Mesodermal cell (in vitro differentiated cells): ENCODE measurements at regions not wholly inside any gene's neighbourhood (a gene's known extent, or its start where the extent isn't known, plus 50 kb on each side); places are given as distances from the start of the nearest gene placed in this dataset.
"Not testable (repeated sequence)": the region's sequence is repeated elsewhere in the genome, so short reads cannot be mapped to it uniquely, and the experiment has no call there.

Source experiments
- H3K27ac ChIP-seq: 2 replicates; pipeline ENCODE4 v1.7.0; 2013; ENCODE audit warnings: mild to moderate bottlenecking, low read depth, low read length, moderate library complexity; ENCODE audit not compliant: severe bottlenecking
- H3K36me3 ChIP-seq: 2 replicates; pipeline ENCODE4 v1.7.1; 2013; ENCODE audit warnings: mild to moderate bottlenecking, low read length, moderate library complexity; ENCODE audit not compliant: control insufficient read depth, insufficient read depth
- H3K4me1 ChIP-seq: one replicate; pipeline ENCODE4 v1.7.1; 2013; ENCODE audit warnings: mild to moderate bottlenecking, low read length; ENCODE audit not compliant: insufficient read depth, control insufficient read depth, poor library complexity, severe bottlenecking
- H3K4me3 ChIP-seq: 2 replicates; pipeline ENCODE4 v1.7.0; 2013; ENCODE audit warnings: low read length, control low read depth, mild to moderate bottlenecking; ENCODE audit not compliant: insufficient read depth, poor library complexity, severe bottlenecking; ENCODE audit errors: extremely low read depth
- H3K9me3 ChIP-seq: 2 replicates; pipeline ENCODE4 v1.7.1; 2013; ENCODE audit warnings: mild to moderate bottlenecking, low read length, moderate library complexity; ENCODE audit not compliant: control insufficient read depth
- WGBS, 2 experiments: methylation state at CpG; one replicate each; pipeline ENCODE4 v1.1.5; 2013; ENCODE audit warnings: missing lambda C conversion rate in 2 of 2; ENCODE audit not compliant: insufficient coverage in 2 of 2; 5-methylcytosine and 5-hydroxymethylcytosine counted together

DNA sequence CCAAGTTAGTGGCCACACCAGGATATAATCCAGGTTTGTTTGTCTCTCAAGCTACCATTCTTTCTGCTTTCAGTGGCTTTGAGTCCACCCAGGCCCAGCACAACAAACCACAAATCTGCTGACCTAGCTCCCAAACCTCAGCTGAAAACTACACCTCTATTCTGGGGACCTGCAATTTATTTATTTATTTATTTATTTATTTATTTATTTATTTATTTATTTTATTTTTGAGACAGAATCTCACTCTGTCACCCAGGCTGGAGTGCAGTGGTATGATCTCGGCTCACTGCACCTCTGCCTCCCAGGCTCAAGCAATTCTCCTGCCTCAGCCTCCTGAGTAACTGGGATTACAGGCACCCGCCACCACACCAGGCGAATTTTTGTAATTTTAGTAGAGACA, 229.9 kb upstream of the BTG1 start:
- WGBS, 2 experiments, result 92% methylated on average over 3 of the region's 3 CpGs; no CpG with 5 or more reads in 1 of the 2 experiments
- H3K27ac ChIP-seq, H3K9me3 ChIP-seq, H3K4me1 ChIP-seq, H3K36me3 ChIP-seq, H3K4me3 ChIP-seq: not testable (repeated sequence)

DNA sequence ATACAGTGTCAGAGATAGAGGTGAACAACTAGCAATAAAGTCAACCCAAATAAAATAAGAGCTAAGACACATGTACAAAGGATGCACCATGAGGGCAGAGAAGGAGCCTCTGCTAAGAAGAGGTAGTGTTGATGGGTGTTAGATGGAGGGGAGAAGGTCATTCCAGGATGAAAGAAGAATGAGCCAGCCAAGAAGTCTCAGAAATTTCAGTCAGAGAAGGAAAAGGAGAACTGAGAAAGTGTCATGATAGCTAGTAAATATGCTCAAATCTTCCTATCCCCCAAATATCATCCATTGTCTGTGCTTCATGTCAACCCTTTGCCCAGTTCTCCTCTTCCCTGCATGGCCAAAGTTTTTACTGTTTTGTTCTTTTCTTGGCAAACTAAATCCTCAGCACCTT, 225.2 kb upstream of the BTG1 start:
- H3K36me3 ChIP-seq, result no peaks in the 10 kb centered on the region
- no peaks in the 10 kb centered on the region for H3K4me1 ChIP-seq
- H3K4me3 ChIP-seq, result no peak overlapping the region
- H3K9me3 ChIP-seq, result no peaks in the 10 kb centered on the region
- H3K27ac ChIP-seq, result no peak overlapping the region

DNA sequence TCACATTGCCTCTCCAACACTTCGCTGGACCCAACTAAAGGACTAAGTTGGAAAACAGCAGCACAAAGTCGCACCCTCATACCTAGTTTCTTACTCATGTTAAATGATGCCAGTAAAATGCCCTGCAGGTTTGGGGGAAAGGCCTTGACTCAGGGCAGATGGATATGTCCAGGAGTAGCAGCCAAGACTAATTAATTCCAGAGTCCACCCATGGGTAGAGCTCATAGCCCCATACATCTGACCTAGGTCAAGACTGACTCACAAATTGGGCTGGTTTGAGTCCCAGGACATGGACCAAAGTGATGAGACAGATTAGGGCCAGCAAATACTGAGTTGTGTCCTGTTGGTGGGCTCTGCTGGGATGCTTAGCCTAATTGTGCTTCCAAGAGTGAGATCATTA, 224.0 kb upstream of the BTG1 start:
- WGBS, 2 experiments, result 100% methylated on average over 1 of the region's 2 CpGs; no CpG with 5 or more reads in 1 of the 2 experiments
- H3K36me3 ChIP-seq, result no peaks in the 10 kb centered on the region
- H3K27ac ChIP-seq, result no peak overlapping the region
- H3K9me3 ChIP-seq, result no peaks in the 10 kb centered on the region
- no peak overlapping the region for H3K4me3 ChIP-seq
- H3K4me1 ChIP-seq, result no peaks in the 10 kb centered on the region

DNA sequence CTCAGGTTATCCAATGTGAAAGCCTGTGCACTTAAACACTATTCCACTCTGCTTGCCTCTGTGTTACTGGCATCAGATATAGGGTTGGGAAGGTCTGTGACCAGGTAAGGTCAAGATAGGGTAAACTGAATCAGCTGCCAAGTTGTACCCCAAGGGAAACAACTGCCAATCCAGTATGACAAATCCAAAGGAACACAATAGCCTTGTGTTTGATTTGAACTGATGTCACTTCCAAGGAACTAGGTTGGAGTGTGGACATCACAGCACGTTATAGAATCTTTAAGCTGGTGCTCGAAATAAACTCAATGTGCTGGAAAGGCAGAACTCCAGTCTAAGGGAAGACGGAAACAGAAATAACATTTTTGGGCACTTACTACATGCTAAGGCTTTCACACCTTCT, 223.4 kb upstream of the BTG1 start:
- Histone ChIP-seq H3K4me1 (peaks cover 2% of the 10 kb centered on the region), H3K27ac (no peak overlapping the region), H3K36me3 (no peaks in the 10 kb centered on the region), H3K4me3 (no peak overlapping the region), H3K9me3 (no peaks in the 10 kb centered on the region)
- WGBS, 2 experiments, result 100% methylated on average over 2 of the region's 3 CpGs

DNA sequence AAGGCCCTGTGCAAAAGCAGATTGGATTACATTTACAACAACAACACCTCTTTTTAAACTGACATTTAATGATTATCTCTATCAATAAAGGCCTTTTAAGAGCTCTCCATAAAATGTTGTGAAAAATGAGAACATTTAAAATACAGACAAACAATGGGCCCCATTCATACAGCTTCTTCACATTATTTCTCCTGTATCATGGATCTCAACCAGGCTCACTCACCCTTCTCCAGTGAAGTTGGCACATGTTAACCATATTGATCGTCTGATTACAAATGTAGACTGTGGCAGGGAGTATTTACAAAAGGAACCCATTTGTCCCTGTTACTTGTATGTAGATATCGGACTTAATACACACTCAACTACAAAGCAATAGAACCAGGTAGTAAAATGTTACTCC, 220.2 kb upstream of the BTG1 start:
- Histone ChIP-seq H3K36me3 (no peaks in the 10 kb centered on the region), H3K27ac (no peak overlapping the region), H3K4me3 (no peak overlapping the region), H3K9me3 (no peaks in the 10 kb centered on the region), H3K4me1 (peaks cover 13% of the 10 kb centered on the region)
- no CpG with 5 or more reads among the region's 2 CpGs for WGBS, 2 experiments

DNA sequence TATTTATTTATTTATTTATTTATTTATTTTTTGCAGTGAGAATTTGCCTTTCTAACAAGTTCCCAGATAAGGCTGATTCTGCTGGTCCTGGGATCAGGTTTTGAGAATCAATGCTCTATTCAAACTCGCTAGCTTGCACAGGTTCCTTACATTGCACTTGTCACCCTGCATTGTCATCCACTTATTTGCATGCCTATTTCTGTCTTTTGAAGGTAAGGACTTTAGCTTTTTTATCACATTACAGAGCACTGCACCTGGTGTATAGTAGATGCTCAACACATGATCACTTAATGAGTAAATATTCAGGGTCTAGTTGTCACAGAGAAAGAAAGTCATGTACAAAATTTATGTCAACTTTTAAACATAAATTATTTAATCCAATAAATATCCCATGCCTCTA, 219.7 kb upstream of the BTG1 start:
- Histone ChIP-seq H3K4me1 (peaks cover 13% of the 10 kb centered on the region), H3K9me3 (no peaks in the 10 kb centered on the region), H3K36me3 (no peaks in the 10 kb centered on the region), H3K27ac (no peak overlapping the region), H3K4me3 (no peak overlapping the region)
- WGBS, 2 experiments, result 80 to 88% methylated on average over 1 of the region's 1 CpG

DNA sequence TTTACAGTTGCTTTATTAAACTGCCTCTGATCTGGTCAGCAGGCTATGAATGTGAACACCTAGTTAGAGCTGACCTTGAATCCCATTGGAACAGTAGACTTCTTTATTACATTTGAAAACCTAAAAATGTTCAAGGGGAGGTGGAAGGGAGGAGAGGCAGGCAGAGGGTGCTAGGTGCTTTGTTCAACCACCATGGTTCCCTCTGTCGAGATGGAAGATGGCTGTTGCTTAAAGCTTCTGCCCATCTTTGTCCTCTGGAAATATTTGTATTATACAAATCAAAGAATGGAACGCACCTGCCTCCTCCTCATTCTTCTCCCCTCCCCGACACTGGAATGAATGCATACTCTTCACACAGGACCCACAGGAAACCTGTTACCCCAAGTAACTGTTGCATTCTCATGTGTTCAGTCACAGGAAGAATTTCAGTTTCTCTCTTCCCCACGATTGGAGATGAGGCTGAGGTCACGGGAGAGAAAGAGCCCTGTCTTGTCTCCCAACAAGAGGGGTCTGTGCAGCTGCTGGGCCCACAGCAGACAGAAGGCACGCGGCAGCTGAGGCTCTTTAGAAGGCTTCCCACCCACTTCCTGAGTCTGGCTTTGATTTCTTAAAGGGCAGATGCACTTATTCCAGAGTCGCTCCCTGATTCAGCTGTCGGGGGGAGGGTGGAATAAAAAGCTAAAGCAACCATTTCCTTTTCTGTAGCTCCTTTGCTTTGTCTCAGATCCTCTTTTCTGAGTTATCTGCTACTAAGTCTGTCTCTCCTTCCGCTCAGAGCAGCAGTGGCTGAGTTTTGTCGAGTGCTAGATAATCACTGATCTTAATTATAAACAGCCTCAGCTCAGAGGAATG, 217.9 kb upstream of the BTG1 start:
- H3K4me3 ChIP-seq, result no peak overlapping the region
- no peaks in the 10 kb centered on the region for H3K9me3 ChIP-seq
- peak overlapping the region; percentile 51 for H3K27ac ChIP-seq
- 49 to 81% methylated on average over 3 to 4 of the region's 11 CpGs for WGBS, 2 experiments
- peaks cover 13% of the 10 kb centered on the region for H3K4me1 ChIP-seq
- no peaks in the 10 kb centered on the region for H3K36me3 ChIP-seq

DNA sequence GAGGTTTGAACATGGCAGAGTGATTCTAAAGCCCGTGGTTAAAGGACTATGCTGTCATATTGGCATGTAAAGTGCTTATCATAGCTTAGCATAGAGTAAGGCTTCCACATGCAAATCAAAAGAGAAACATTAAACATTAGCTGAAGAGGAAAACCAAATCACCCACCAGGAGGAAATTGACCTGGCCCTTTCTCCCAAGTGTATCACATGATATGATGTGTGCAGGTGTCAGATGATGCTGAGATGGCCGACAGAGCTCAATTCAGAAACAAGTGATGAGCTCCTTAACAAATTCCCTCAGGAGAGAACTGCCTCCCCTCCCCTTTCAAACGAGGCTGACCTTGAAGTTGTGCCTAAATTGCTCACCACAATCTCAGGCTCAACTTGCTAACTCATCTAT, 217.1 kb upstream of the BTG1 start:
- H3K27ac ChIP-seq, result no peak overlapping the region

DNA sequence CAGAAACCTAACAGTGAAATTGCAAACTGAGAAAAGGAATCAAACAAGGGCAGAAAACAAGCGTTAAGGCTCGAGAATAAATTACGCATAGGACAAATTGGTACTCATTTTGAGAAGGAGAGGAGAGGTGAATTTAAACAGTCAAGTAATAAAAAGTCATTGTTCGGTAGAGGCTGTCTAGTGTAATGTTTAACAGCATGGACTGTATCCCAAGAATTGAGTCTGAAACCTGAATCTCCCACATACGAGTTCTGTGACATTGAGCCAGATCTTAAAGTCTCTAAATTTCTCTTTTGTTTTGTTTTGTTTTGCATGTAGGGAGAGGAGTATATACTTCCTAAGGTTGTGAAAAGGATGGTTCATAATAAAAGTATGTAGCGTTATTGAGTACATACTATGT, 216.5 kb upstream of the BTG1 start:
- Histone ChIP-seq H3K9me3 (no peaks in the 10 kb centered on the region), H3K36me3 (no peaks in the 10 kb centered on the region), H3K27ac (no peak overlapping the region), H3K4me1 (peaks cover 13% of the 10 kb centered on the region), H3K4me3 (no peak overlapping the region)
- 73 to 79% methylated on average over 4 to 5 of the region's 6 CpGs for WGBS, 2 experiments

More for the DNA sequence above, 217.1 kb upstream of the BTG1 start:
- Histone ChIP-seq H3K4me1 (peaks cover 13% of the 10 kb centered on the region), H3K9me3 (no peaks in the 10 kb centered on the region), H3K36me3 (no peaks in the 10 kb centered on the region), H3K4me3 (no peak overlapping the region)
- WGBS, 2 experiments, result 63 to 73% methylated on average over 1 to 2 of the region's 3 CpGs

DNA sequence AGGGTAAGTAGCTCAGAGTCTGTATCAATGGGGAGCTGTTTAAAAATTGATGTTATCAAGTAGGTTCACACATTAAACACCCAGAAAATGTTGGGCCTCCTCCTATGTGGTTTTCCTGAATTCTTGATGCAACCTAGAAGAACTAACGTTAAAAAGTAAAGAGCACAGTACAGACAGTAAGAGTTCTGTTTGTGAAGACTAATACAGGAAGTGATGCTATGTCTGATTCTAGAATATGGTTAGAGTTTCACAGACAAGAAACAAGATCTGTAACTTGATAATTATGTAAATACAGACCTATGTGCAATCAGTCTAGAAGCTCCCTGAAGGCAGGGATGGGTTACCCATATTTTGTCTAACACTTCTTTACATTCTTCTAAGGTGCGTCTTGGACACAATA, 214.9 kb upstream of the BTG1 start:
- no peak overlapping the region for H3K4me3 ChIP-seq
- WGBS, 2 experiments, result 94 to 100% methylated on average over 1 to 2 of the region's 2 CpGs
- peaks cover 13% of the 10 kb centered on the region for H3K4me1 ChIP-seq
- H3K9me3 ChIP-seq, result no peaks in the 10 kb centered on the region
- H3K27ac ChIP-seq, result no peak overlapping the region
- H3K36me3 ChIP-seq, result no peaks in the 10 kb centered on the region

DNA sequence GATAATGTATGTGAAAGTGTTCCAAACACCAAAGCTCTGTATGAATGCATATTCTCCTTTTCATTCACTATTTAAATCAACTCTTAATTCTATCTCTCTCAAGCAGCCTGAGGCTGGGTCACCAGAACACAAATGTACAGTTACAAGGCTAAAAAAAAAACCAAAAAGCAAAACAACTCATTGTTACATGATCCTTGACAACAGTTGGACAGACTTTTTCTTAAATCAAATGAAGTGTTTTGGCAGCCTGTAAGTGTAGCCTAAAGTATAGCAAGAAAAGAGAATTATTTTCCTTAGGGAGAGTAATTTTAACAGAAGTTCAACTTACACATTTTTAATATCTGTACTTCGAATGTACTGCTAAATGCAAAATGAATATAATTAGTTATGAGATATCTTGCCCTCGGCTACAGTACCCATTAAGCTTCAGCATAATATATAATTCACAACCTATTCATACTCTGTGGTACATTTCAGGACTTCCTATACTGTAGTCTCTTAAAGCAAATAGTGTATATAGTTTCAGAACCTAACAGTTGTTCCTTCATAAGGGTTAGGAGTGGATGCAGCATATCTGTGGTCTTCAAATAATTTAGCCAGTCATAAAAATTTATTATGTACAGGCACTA, 214.0 kb upstream of the BTG1 start:
- no CpG with 5 or more reads among the region's 2 CpGs for WGBS, 2 experiments
- H3K36me3 ChIP-seq, result no peaks in the 10 kb centered on the region
- H3K4me1 ChIP-seq, result peaks cover 13% of the 10 kb centered on the region
- H3K9me3 ChIP-seq, result no peaks in the 10 kb centered on the region
- no peak overlapping the region for H3K27ac ChIP-seq
- H3K4me3 ChIP-seq, result no peak overlapping the region
